Mucosa of stomach (tissue), 1 donor: ENCODE measurements at regions not wholly inside any gene's neighbourhood (a gene's known extent, or its start where the extent isn't known, plus 50 kb on each side); places are given as distances from the start of the nearest gene placed in this dataset.

Source experiments
- H3K27me3 ChIP-seq: one replicate; pipeline ENCODE4 v1.7.0; 2013; ENCODE audit warnings: mild to moderate bottlenecking, low read length; ENCODE audit not compliant: control insufficient read depth, insufficient read depth
- H3K36me3 ChIP-seq: one replicate; pipeline ENCODE4 v1.7.0; 2013; ENCODE audit warnings: low read length; ENCODE audit not compliant: control insufficient read depth, insufficient read depth
- H3K4me1 ChIP-seq: one replicate; pipeline ENCODE4 v1.7.0; 2013; ENCODE audit warnings: mild to moderate bottlenecking, low read length; ENCODE audit not compliant: control insufficient read depth, insufficient read depth
- H3K4me3 ChIP-seq: one replicate; pipeline ENCODE4 v1.7.0; 2013; ENCODE audit warnings: low read length
- H3K9ac ChIP-seq: one replicate; pipeline ENCODE4 v1.7.0; 2013; ENCODE audit warnings: mild to moderate bottlenecking, low read length, moderate library complexity
- H3K9me3 ChIP-seq: one replicate; pipeline ENCODE4 v1.7.0; 2013; ENCODE audit warnings: mild to moderate bottlenecking, low read length, moderate library complexity; ENCODE audit not compliant: control insufficient read depth
- donor health status: Pancreatic carcinoma.

GRCh38 chr13:22030321-22030720 lies 359.4 kb downstream of the FGF9 start:
- Histone ChIP-seq H3K9ac (no peak overlapping the region), H3K27me3 (no peaks in the 10 kb centered on the region), H3K9me3 (no peaks in the 10 kb centered on the region), H3K4me1 (no peaks in the 10 kb centered on the region), H3K36me3 (no peaks in the 10 kb centered on the region), H3K4me3 (no peak overlapping the region)

- Histone ChIP-seq H3K27me3 (no peaks in the 10 kb centered on the region), H3K4me1 (no peaks in the 10 kb centered on the region), H3K36me3 (no peaks in the 10 kb centered on the region)
Measured at GRCh38 chr13:22031702-22032286, 360.9 kb downstream of the FGF9 start.

DNA sequence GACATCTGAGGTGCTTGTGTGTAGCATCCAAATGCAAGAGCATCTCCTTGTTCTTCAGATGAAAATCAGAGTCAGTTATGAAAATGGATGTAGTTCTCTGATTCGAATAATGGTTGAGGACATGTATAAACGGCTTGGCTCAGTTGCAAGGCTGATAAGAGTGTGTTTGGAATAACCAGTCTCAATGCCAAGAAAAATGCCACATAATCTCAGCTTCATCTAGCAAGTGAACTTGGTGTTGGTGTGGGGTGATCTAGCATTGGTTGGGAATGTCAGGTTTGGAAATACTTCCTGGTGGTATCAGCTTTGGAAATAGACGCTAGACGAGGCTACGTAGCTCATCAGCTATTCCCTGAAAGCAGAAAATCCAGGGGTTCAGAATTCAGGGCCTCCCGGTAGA lies 362.0 kb downstream of the FGF9 start:
- no peaks in the 10 kb centered on the region for H3K36me3 ChIP-seq
- no peak overlapping the region for H3K9ac ChIP-seq
- H3K27me3 ChIP-seq, result no peaks in the 10 kb centered on the region
- H3K4me3 ChIP-seq, result no peak overlapping the region
- no peaks in the 10 kb centered on the region for H3K9me3 ChIP-seq
- no peaks in the 10 kb centered on the region for H3K4me1 ChIP-seq

More at GRCh38 chr13:22031702-22032286, 360.9 kb downstream of the FGF9 start:
- no peak overlapping the region for H3K9ac ChIP-seq
- H3K4me3 ChIP-seq, result no peak overlapping the region
- no peaks in the 10 kb centered on the region for H3K9me3 ChIP-seq

DNA sequence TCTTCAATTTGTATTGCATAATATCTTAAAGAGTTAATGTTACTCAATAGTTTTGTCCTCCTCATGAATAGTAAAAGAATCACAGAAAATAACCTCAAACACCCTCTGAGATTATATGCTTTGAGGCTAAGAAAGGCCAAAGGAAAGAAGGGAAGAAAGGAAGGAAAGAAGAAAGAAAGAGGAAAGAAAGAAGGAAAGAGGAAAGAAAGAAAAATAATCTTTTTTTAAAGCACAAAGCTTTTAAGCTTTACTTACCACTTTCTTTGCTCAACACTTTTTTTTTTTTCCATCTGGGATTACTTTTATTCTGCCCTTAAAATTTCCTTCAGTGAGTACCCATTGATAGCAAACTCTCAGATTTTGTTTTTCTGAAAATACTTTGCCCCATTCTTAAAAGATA lies 369.1 kb downstream of the FGF9 start:
- H3K36me3 ChIP-seq, result no peaks in the 10 kb centered on the region
- no peaks in the 10 kb centered on the region for H3K9me3 ChIP-seq
- no peaks in the 10 kb centered on the region for H3K4me1 ChIP-seq
- H3K9ac ChIP-seq, result no peak overlapping the region
- no peaks in the 10 kb centered on the region for H3K27me3 ChIP-seq
- H3K4me3 ChIP-seq, result no peak overlapping the region

- Histone ChIP-seq H3K9ac (no peak overlapping the region), H3K9me3 (no peaks in the 10 kb centered on the region), H3K4me3 (no peak overlapping the region)
Measured at GRCh38 chr13:22040810-22041364, 370.0 kb downstream of the FGF9 start.

DNA sequence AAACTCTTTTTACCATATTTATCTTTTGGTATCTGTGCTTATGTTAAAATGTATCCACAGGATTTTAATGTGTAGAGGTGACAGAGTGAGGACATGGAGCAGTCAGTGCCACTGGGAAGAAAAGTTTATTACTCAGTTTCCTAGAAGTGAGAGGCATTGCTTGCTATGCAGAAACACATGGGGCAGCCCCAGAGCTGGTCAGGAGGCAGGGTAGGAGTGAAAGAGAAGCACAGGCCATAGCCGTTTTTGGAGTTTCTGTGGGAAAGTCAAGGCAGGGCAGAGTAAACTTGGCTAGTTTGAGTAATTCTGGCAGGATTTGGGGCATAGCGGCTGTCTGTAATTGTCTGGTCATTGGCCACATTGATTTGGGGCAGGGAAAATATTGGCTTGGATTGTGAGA lies 370.9 kb downstream of the FGF9 start:
- Histone ChIP-seq H3K9me3 (no peaks in the 10 kb centered on the region), H3K4me3 (no peak overlapping the region), H3K36me3 (no peaks in the 10 kb centered on the region), H3K27me3 (no peaks in the 10 kb centered on the region), H3K9ac (no peak overlapping the region), H3K4me1 (no peaks in the 10 kb centered on the region)

More at GRCh38 chr13:22040810-22041364, 370.0 kb downstream of the FGF9 start:
- H3K4me1 ChIP-seq, result no peaks in the 10 kb centered on the region
- no peaks in the 10 kb centered on the region for H3K36me3 ChIP-seq
- H3K27me3 ChIP-seq, result no peaks in the 10 kb centered on the region

- no peak overlapping the region for H3K9ac ChIP-seq
- H3K27me3 ChIP-seq, result no peaks in the 10 kb centered on the region
- no peaks in the 10 kb centered on the region for H3K36me3 ChIP-seq
- H3K4me1 ChIP-seq, result no peaks in the 10 kb centered on the region
- H3K9me3 ChIP-seq, result no peaks in the 10 kb centered on the region
- H3K4me3 ChIP-seq, result no peak overlapping the region
Measured at GRCh38 chr13:22047082-22047784, 376.4 kb downstream of the FGF9 start.

- no peaks in the 10 kb centered on the region for H3K36me3 ChIP-seq
- H3K27me3 ChIP-seq, result no peaks in the 10 kb centered on the region
- no peak overlapping the region for H3K9ac ChIP-seq
- H3K9me3 ChIP-seq, result no peaks in the 10 kb centered on the region
- H3K4me1 ChIP-seq, result no peaks in the 10 kb centered on the region
- H3K4me3 ChIP-seq, result no peak overlapping the region
Measured at GRCh38 chr13:22047785-22048104, 376.9 kb downstream of the FGF9 start.

GRCh38 chr13:22049384-22049783 lies 378.5 kb downstream of the FGF9 start:
- Histone ChIP-seq H3K27me3 (no peaks in the 10 kb centered on the region), H3K4me1 (no peaks in the 10 kb centered on the region), H3K9me3 (no peaks in the 10 kb centered on the region), H3K4me3 (no peak overlapping the region), H3K36me3 (no peaks in the 10 kb centered on the region), H3K9ac (no peak overlapping the region)

GRCh38 chr13:22050951-22051563 lies 380.2 kb downstream of the FGF9 start:
- H3K4me3 ChIP-seq, result no peak overlapping the region
- no peaks in the 10 kb centered on the region for H3K27me3 ChIP-seq
- H3K9ac ChIP-seq, result no peak overlapping the region
- no peaks in the 10 kb centered on the region for H3K4me1 ChIP-seq
- no peaks in the 10 kb centered on the region for H3K36me3 ChIP-seq
- no peaks in the 10 kb centered on the region for H3K9me3 ChIP-seq

DNA sequence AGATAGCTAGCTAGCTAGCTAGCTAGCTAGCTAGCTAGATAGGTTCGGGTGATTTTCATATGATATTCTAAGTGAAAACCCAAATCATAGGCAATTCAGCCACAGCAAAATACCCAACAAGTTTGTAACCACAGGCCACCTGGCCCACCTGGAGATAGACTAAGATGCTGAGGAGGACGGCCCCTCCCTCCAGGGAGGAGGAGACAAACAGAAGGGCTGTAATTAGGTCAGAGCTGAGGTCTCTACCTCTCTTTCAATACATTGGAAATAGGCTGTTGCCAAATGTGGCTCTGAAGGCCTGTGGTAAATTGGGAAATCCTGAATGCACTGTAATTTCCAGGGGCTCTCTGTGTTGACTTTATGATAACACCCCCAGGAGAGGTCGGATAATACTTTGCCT lies 382.2 kb downstream of the FGF9 start:
- H3K36me3 ChIP-seq, result no peaks in the 10 kb centered on the region
- H3K9ac ChIP-seq, result no peak overlapping the region

DNA sequence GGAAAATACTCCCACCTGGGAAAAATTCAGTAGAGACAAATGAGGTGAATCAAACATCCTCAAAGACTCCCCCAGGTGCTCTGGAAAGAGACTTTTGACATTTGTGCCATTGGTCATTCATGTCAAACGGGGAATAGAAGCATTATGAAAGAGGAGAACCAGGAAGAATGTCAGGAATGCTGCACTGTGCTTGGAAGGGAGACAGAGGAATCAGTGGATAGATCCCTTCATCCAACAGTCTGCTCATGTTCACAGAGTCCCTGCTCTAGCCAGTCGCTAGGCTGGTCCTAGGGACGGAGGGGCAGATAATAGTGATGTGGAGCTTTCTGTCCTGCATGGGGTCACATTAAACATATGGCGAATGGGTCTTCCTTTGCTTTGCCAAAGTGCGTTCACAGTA lies 384.4 kb downstream of the FGF9 start:
- Histone ChIP-seq H3K4me1 (no peaks in the 10 kb centered on the region), H3K36me3 (no peaks in the 10 kb centered on the region), H3K4me3 (no peak overlapping the region), H3K27me3 (no peaks in the 10 kb centered on the region), H3K9me3 (no peaks in the 10 kb centered on the region), H3K9ac (no peak overlapping the region)

More for the DNA sequence above, 382.2 kb downstream of the FGF9 start:
- Histone ChIP-seq H3K9me3 (no peaks in the 10 kb centered on the region), H3K27me3 (no peaks in the 10 kb centered on the region), H3K4me1 (no peaks in the 10 kb centered on the region), H3K4me3 (no peak overlapping the region)
